CD14-positive monocyte (primary cell): ENCODE measurements at regions not wholly inside any gene's neighbourhood (a gene's known extent, or its start where the extent isn't known, plus 50 kb on each side); places are given as distances from the start of the nearest gene placed in this dataset.

Experiments used
- DNase-seq, 3 donors: peaks; one replicate each; pipeline ENCODE4 v3.0.0-alpha.2; 2011 to 2022
- H2AFZ ChIP-seq: 2 replicates; pipeline ENCODE4 v1.6.0; 2012; ENCODE audit warnings: mild to moderate bottlenecking, low read depth, low read length, inconsistent platforms; ENCODE audit not compliant: insufficient read depth, poor library complexity, severe bottlenecking
- H3K27ac ChIP-seq, 2 donors: 1 replicate in 1 of 2; 2 replicates in 1 of 2; pipeline ENCODE4 v1.5.1; 2012 to 2013; ENCODE audit warnings: low read length in 2 of 2, control low read depth in 1 of 2, inconsistent platforms in 1 of 2, low read depth in 1 of 2, mild to moderate bottlenecking in 1 of 2
- H3K27me3 ChIP-seq, 2 donors: one replicate each; pipeline versions ENCODE4 v1.6.0 to v1.6.1; 2011 to 2013; ENCODE audit warnings: low read length in 2 of 2; ENCODE audit not compliant: control insufficient read depth in 2 of 2, insufficient read depth in 2 of 2
- H3K36me3 ChIP-seq, 2 donors: replicated peaks in 1 of 2; 1 replicate in 1 of 2; 2 replicates in 1 of 2; pipeline versions ENCODE4 v1.5.1 to v1.6.1; 2012 to 2013; ENCODE audit warnings: low read length in 2 of 2, control low read depth in 1 of 2, inconsistent platforms in 1 of 2, mild to moderate bottlenecking in 1 of 2; ENCODE audit not compliant: insufficient read depth in 2 of 2, control insufficient read depth in 1 of 2
- H3K4me1 ChIP-seq, 2 donors: 1 replicate in 1 of 2; 2 replicates in 1 of 2; pipeline versions ENCODE4 v1.5.1 to v1.6.1; 2012 to 2013; ENCODE audit warnings: low read length in 2 of 2, control low read depth in 1 of 2, inconsistent platforms in 1 of 2, mild to moderate bottlenecking in 1 of 2, moderate library complexity in 1 of 2; ENCODE audit not compliant: insufficient read depth in 2 of 2, control insufficient read depth in 1 of 2
- H3K4me2 ChIP-seq: replicated peaks from 2 replicates; pipeline ENCODE3; 2012; ENCODE audit warnings: low read length, moderate library complexity, mild to moderate bottlenecking; ENCODE audit not compliant: poor library complexity, severe bottlenecking; ENCODE audit errors: extremely low read depth
- H3K4me3 ChIP-seq, 3 experiments: fragments of 200-600 bp in 1 of 3; sonication (generic) in 1 of 3; replicated peaks in 1 of 3; 1 replicate in 2 of 3; 2 replicates in 1 of 3; pipeline ENCODE4 v1.5.1; 2011 to 2013; ENCODE audit warnings: low read length in 3 of 3, mild to moderate bottlenecking in 3 of 3, control low read depth in 2 of 3, low read depth in 2 of 3, inconsistent platforms in 1 of 3, moderate library complexity in 1 of 3
- H3K79me2 ChIP-seq: 2 replicates; pipeline ENCODE4 v1.6.0; 2012; ENCODE audit warnings: mild to moderate bottlenecking, control low read depth, inconsistent platforms, low read length, moderate library complexity; ENCODE audit not compliant: insufficient read depth
- H3K9ac ChIP-seq: 2 replicates; pipeline ENCODE4 v1.6.0; 2017; ENCODE audit warnings: low read length, mild to moderate bottlenecking; ENCODE audit not compliant: insufficient read depth, poor library complexity, severe bottlenecking
- H3K9me3 ChIP-seq, 2 donors: replicated peaks in 1 of 2; 1 replicate in 1 of 2; 2 replicates in 1 of 2; pipeline versions ENCODE4 v1.5.1 to v1.6.1; 2012 to 2013; ENCODE audit warnings: low read length in 2 of 2, control low read depth in 1 of 2; ENCODE audit not compliant: control insufficient read depth in 1 of 2, insufficient read depth in 1 of 2
- H4K20me1 ChIP-seq: 2 replicates; pipeline ENCODE4 v1.6.0; 2012; ENCODE audit warnings: mild to moderate bottlenecking, low read length, control low read depth, moderate library complexity; ENCODE audit not compliant: insufficient read depth
- H3K27ac Mint-ChIP-seq, 7 donors: one replicate each; pipeline ENCODE4 v1.8.0; 2020; ENCODE audit warnings: mild to moderate bottlenecking in 7 of 7, mixed read lengths in 7 of 7, moderate library complexity in 6 of 7, inconsistent platforms in 2 of 7
- H3K27me3 Mint-ChIP-seq, 3 donors: one replicate each; pipeline ENCODE4 v1.8.0; 2021 to 2022; ENCODE audit warnings: low read depth in 3 of 3, mild to moderate bottlenecking in 3 of 3, mixed read lengths in 3 of 3, moderate library complexity in 3 of 3, inconsistent platforms in 1 of 3
- H3K36me3 Mint-ChIP-seq, 2 donors: one replicate each; pipeline ENCODE4 v1.8.0; 2020; ENCODE audit warnings: mixed read lengths in 2 of 2, inconsistent platforms in 1 of 2, mild to moderate bottlenecking in 1 of 2
- H3K4me1 Mint-ChIP-seq: one replicate; pipeline ENCODE4 v1.8.0; 2020; ENCODE audit warnings: mild to moderate bottlenecking, mixed read lengths
- H3K4me3 Mint-ChIP-seq, 2 donors: one replicate each; pipeline ENCODE4 v1.8.0; 2020; ENCODE audit warnings: mild to moderate bottlenecking in 2 of 2, mixed read lengths in 2 of 2, moderate library complexity in 1 of 2
- H3K9me3 Mint-ChIP-seq, 7 donors: one replicate each; pipeline ENCODE4 v1.8.0; 2020 to 2022; ENCODE audit warnings: mixed read lengths in 7 of 7, mild to moderate bottlenecking in 6 of 7, moderate library complexity in 6 of 7, inconsistent platforms in 2 of 7
- CTCF ChIP-seq: fragments of 200-600 bp; IDR thresholded peaks from one replicate; pipeline ENCODE4 v1.8.0; 2022; ENCODE audit warnings: antibody characterized with exemption, mild to moderate bottlenecking
- WGBS: methylation state at CpG from one replicate; pipeline ENCODE4 v1.1.5; 2013; ENCODE audit warnings: missing lambda C conversion rate; ENCODE audit not compliant: insufficient coverage; 5-methylcytosine and 5-hydroxymethylcytosine counted together
- intact Hi-C, 2 donors: fragments of 100-400 bp; cut with micrococcal nuclease; formaldehyde crosslinking; loops; one replicate each; pipeline versions ENCODE4 v1.15.0 to v1.15.1; 2023

- DNase-seq = no peak
- H3K27me3 ChIP-seq = no peaks in the 10 kb centered on the region
- H3K9me3 ChIP-seq = peaks cover 0 to 12% of the 10 kb centered on the region in 2 donors
- no peaks in the 10 kb centered on the region for H4K20me1 ChIP-seq
- no peaks in the 10 kb centered on the region for H3K4me1 ChIP-seq
- H3K79me2 ChIP-seq = no peaks in the 10 kb centered on the region
- H3K27ac ChIP-seq = no peak overlapping the region
- H3K4me2 ChIP-seq = no peak overlapping the region
- Mint-ChIP-seq H3K4me1 (no peaks in the 10 kb centered on the region), H3K9me3 (peaks cover 6 to 18% (median 12%) of the 10 kb centered on the region in 7 donors), H3K36me3 (no peaks in the 10 kb centered on the region), H3K4me3 (no peak overlapping the region), H3K27me3 (peaks cover 0 to 3% (median 0%) of the 10 kb centered on the region in 3 donors), H3K27ac (no peak overlapping the region)
- no peak overlapping the region for H2AFZ ChIP-seq
- no peak for TF ChIP-seq CTCF
- intact Hi-C loops = no loop called here
- no peak overlapping the region for H3K4me3 ChIP-seq
- H3K36me3 ChIP-seq = no peaks in the 10 kb centered on the region
- no peak overlapping the region for H3K9ac ChIP-seq
- WGBS = 80% methylated on average over 1 of the region's 6 CpGs
Observed at GRCh38 chr3:154893813-154894212, 186.3 kb upstream of the MME start.

- TF ChIP-seq CTCF = no peak
- Mint-ChIP-seq H3K36me3 (no peaks in the 10 kb centered on the region), H3K27me3 (peaks cover 0 to 1% (median 0%) of the 10 kb centered on the region in 3 donors), H3K4me3 (no peak overlapping the region), H3K9me3 (peaks cover 4 to 22% (median 18%) of the 10 kb centered on the region in 7 donors), H3K27ac (no peak overlapping the region), H3K4me1 (no peaks in the 10 kb centered on the region)
- intact Hi-C loops = no loop called here
- WGBS = over 99% methylated on average over 36 of the region's 36 CpGs
- H4K20me1 ChIP-seq = no peaks in the 10 kb centered on the region
- no peaks in the 10 kb centered on the region for H3K36me3 ChIP-seq
- no peak overlapping the region for H3K9ac ChIP-seq
- no peak for DNase-seq
- no peaks in the 10 kb centered on the region for H3K4me1 ChIP-seq
- H3K27ac ChIP-seq = no peak overlapping the region
- no peak overlapping the region for H2AFZ ChIP-seq
- H3K4me2 ChIP-seq = no peak overlapping the region
- peaks cover 3 to 24% of the 10 kb centered on the region in 2 donors for H3K9me3 ChIP-seq
- H3K4me3 ChIP-seq = no peak overlapping the region
- H3K27me3 ChIP-seq = no peaks in the 10 kb centered on the region
- no peaks in the 10 kb centered on the region for H3K79me2 ChIP-seq
Observed at GRCh38 chr3:154889227-154889634, 190.9 kb upstream of the MME start.
